HCT116 (cell line): ENCODE measurements at regions not wholly inside any gene's neighbourhood (a gene's known extent, or its start where the extent isn't known, plus 50 kb on each side); places are given as distances from the start of the nearest gene placed in this dataset.

Experiments used
- ATAC-seq: fragments of 200-7000 bp; cut with Tn5 transposase; 2 replicates; pipeline ENCODE4 v1.9.1; 2020; ENCODE audit warnings: mild to moderate bottlenecking, moderate library complexity
- BruUV-seq: library from RNA; stranded (reverse); fragments of 400-500 nt; replicated peaks from 2 replicates; lab custom pipeline; 2021; lab: Mats Ljungman, UMichigan
- CTCF ChIA-PET: fragments of 300-600 bp; sonication (Branson Sonifier 250); formaldehyde crosslinking; loops from one replicate; lab custom pipeline; 2021; ENCODE audit warnings: antibody characterized with exemption; lab: Charles Lee
- POLR2A ChIA-PET: fragments of 300-600, 350-600 bp; sonication (Branson Sonifier 250); formaldehyde crosslinking; loops from one replicate; lab custom pipeline; 2021; ENCODE audit warnings: antibody characterized with exemption; lab: Charles Lee
- RAD21 ChIA-PET, 2 experiments: fragments of 300-600 bp; sonication (Branson Sonifier 250); formaldehyde crosslinking; loops; one replicate each; lab custom pipeline; 2023; ENCODE audit warnings: low total read pairs in 2 of 2; ENCODE audit not compliant: uncharacterized antibody in 2 of 2, unreplicated experiment in 2 of 2, low non-redundant PET in 1 of 2; lab: Charles Lee
- DNase-seq: peaks from one replicate; pipeline ENCODE4 v3.0.0-alpha.2; 2010; ENCODE audit warnings: low read depth, low spot score
- H2AFZ ChIP-seq: fragments of 200-600 bp; shearing (Covaris generic), sonication (generic); 2 replicates; pipeline ENCODE4 v1.6.1; 2017; ENCODE audit warnings: low read depth, mixed run types, mixed read lengths, antibody characterized with exemption, low read length; ENCODE audit not compliant: poor library complexity, severe bottlenecking
- H3K27ac ChIP-seq: 2 replicates; pipeline ENCODE4 v1.5.1; 2012; ENCODE audit warnings: low read depth, low read length
- H3K27me3 ChIP-seq: fragments of 200-600 bp; sonication (generic); 2 replicates; pipeline ENCODE4 v1.6.1; 2016; ENCODE audit warnings: mixed run types, low read length, mixed read lengths; ENCODE audit not compliant: insufficient read depth
- H3K36me3 ChIP-seq, 2 experiments: fragments of 200-500 bp in 1 of 2; fragments of 200-600 bp in 1 of 2; sonication (Bioruptor generic) in 1 of 2; sonication (generic) in 1 of 2; 2 replicates each; pipeline versions ENCODE4 v1.5.1 to v1.6.1; 2014 to 2016; ENCODE audit warnings: low read length in 2 of 2, inconsistent platforms in 1 of 2, mixed read lengths in 1 of 2, mixed run types in 1 of 2; ENCODE audit not compliant: insufficient read depth in 2 of 2, control insufficient read depth in 1 of 2
- H3K4me1 ChIP-seq, 2 experiments: fragments of 200-600 bp in 1 of 2; sonication (generic) in 1 of 2; 2 replicates each; pipeline versions ENCODE4 v1.5.1 to v1.6.1; 2012 to 2017; ENCODE audit warnings: low read length in 2 of 2, inconsistent platforms in 1 of 2, mild to moderate bottlenecking in 1 of 2, mixed read lengths in 1 of 2, mixed run types in 1 of 2, moderate library complexity in 1 of 2; ENCODE audit not compliant: insufficient read depth in 2 of 2, control insufficient read depth in 1 of 2
- H3K4me2 ChIP-seq: fragments of 200-600 bp; sonication (generic); 2 replicates; pipeline ENCODE4 v1.6.1; 2017; ENCODE audit warnings: mixed run types, low read length, mixed read lengths
- H3K4me3 ChIP-seq, 2 experiments: fragments of 200-600 bp in 1 of 2; sonication (generic) in 1 of 2; replicated peaks in 1 of 2; 2 replicates each; pipeline ENCODE4 v1.5.1; 2011 to 2016; ENCODE audit warnings: low read length in 2 of 2, control low read depth in 1 of 2, low read depth in 1 of 2, mild to moderate bottlenecking in 1 of 2, mixed read lengths in 1 of 2, mixed run types in 1 of 2
- H3K79me2 ChIP-seq: fragments of 200-600 bp; sonication (generic); 2 replicates; pipeline ENCODE4 v1.6.1; 2017; ENCODE audit warnings: mild to moderate bottlenecking, mixed run types, low read length, moderate library complexity, mixed read lengths; ENCODE audit not compliant: insufficient read depth
- H3K9ac ChIP-seq: fragments of 200-600 bp; sonication (generic); 2 replicates; pipeline ENCODE4 v1.6.1; 2016; ENCODE audit warnings: low read length, mixed read lengths
- H3K9me2 ChIP-seq: fragments of 200-600 bp; sonication (generic), shearing (Covaris generic); 2 replicates; pipeline ENCODE4 v1.6.1; 2017; ENCODE audit warnings: mixed run types, mild to moderate bottlenecking, moderate library complexity; ENCODE audit not compliant: insufficient read depth
- H3K9me3 ChIP-seq, 2 experiments: fragments of 200-500 bp in 1 of 2; fragments of 200-600 bp in 1 of 2; sonication (Bioruptor generic) in 1 of 2; sonication (generic) in 1 of 2; 2 replicates each; pipeline ENCODE4 v1.6.1; 2014 to 2017; ENCODE audit warnings: low read length in 2 of 2, mixed read lengths in 2 of 2, inconsistent platforms in 1 of 2, low read depth in 1 of 2, mild to moderate bottlenecking in 1 of 2, mixed run types in 1 of 2, moderate library complexity in 1 of 2; ENCODE audit not compliant: control insufficient read depth in 1 of 2, insufficient read depth in 1 of 2
- H4K20me1 ChIP-seq: fragments of 200-600 bp; sonication (generic), shearing (Covaris generic); 2 replicates; pipeline ENCODE4 v1.6.1; 2017; ENCODE audit warnings: mixed run types, mild to moderate bottlenecking, moderate library complexity; ENCODE audit not compliant: insufficient read depth
- CBX3 ChIP-seq: IDR thresholded peaks from 2 replicates; pipeline ENCODE4 v1.6.1; 2012; ENCODE audit warnings: low read depth
- CEBPB ChIP-seq: IDR thresholded peaks from 2 replicates; pipeline ENCODE4 v1.6.1; 2012; ENCODE audit warnings: low read depth
- EZH2phosphoT487 ChIP-seq: fragments of 200-600 bp; IDR thresholded peaks from 2 replicates; pipeline ENCODE4 v1.6.1; 2018; ENCODE audit warnings: antibody characterized with exemption, borderline replicate concordance
- FOSL1 ChIP-seq: IDR thresholded peaks from 2 replicates; pipeline ENCODE4 v1.6.1; 2012; ENCODE audit warnings: low read depth
- JUND ChIP-seq: IDR thresholded peaks from 2 replicates; pipeline ENCODE4 v1.6.1; 2012
- RAD21 ChIP-seq: IDR thresholded peaks from 2 replicates; pipeline ENCODE4 v1.6.1; 2012; ENCODE audit warnings: low read depth, mild to moderate bottlenecking
- SIN3A ChIP-seq: IDR thresholded peaks from 2 replicates; pipeline ENCODE4 v1.6.1; 2012; ENCODE audit warnings: low read depth
- TCF7L2 ChIP-seq: IDR thresholded peaks from 2 replicates; pipeline ENCODE4 v1.7.0; 2011; ENCODE audit warnings: borderline replicate concordance, inconsistent platforms; ENCODE audit not compliant: insufficient read depth, insufficient read length; ENCODE audit errors: extremely low read depth
- YY1 ChIP-seq: IDR thresholded peaks from 2 replicates; pipeline ENCODE4 v1.6.1; 2011; ENCODE audit warnings: low read length, low read depth, moderate library complexity, mild to moderate bottlenecking; ENCODE audit not compliant: insufficient replicate concordance; ENCODE audit errors: extremely low read depth
- ZFX ChIP-seq: fragments of 450-650 bp; IDR thresholded peaks from 2 replicates; pipeline ENCODE4 v1.6.1; 2017
- ZNF274 ChIP-seq: fragments of 200-500 bp; sonication (Bioruptor generic); IDR thresholded peaks from 2 replicates; pipeline ENCODE4 v1.6.1; 2014; ENCODE audit warnings: mild to moderate bottlenecking, low read depth, low read length, inconsistent platforms
- intact Hi-C: fragments of 100-400 bp; cut with micrococcal nuclease; formaldehyde crosslinking; loops from 2 replicates; pipeline ENCODE4 v1.10.0; 2022
- TF ChIP-seq, protein P1 (sequence below): IDR thresholded peaks from 2 replicates; pipeline ENCODE4 v1.6.1; 2012; ENCODE audit warnings: low read depth
- TF ChIP-seq, protein P2 (sequence below): IDR thresholded peaks from 2 replicates; pipeline ENCODE4 v1.6.1; 2012
- TF ChIP-seq, protein P3 (sequence below): IDR thresholded peaks from 2 replicates; pipeline ENCODE4 v1.6.1; 2011; ENCODE audit warnings: mild to moderate bottlenecking, low read length, moderate library complexity; ENCODE audit not compliant: insufficient replicate concordance; ENCODE audit errors: extremely low read depth

DNA sequence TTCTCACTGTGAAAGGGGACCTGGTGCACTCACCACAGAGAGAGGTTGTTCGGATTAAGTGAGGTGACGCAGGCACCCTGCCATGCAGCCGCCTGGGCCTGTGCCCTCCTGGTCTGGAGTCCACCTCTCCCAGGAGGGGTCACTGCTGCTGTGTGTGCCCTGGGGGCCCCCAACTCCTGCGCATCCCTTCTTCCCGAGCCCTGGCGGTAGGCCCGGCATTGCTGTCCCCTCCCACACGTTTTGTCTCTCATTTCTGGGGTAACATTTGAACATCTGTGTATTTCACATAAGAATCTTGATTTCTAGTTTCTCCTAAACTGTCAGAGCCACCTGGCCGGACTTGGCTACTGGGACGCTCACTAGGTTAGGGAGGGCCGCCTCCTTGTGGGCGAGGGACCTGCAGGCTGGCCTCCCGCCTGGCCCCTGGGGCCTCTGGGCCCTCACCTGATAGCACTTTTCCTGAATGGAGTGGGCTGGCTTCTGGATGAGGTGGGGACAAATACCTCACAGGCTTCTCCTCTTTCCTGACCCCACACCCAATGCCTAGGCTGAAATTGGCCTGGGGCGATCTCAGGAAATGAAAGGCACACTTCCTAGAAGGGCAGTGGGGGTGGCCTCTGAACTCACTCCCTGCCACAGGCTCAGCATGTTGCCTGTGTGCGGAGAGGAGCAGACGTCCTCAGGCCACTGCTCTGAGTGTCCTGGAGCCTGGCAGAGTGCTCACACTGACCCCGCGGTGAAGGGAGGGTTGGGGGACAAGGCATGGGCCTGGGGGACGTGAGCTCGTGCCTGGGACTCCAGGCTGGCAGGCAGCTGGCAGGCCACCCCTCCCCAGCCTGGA is 104.2 kb upstream of the PRR23E start:
- Histone ChIP-seq H3K9me3 (no peaks in the 10 kb centered on the region), H3K4me3 (no peak overlapping the region), H2AFZ (no peak overlapping the region), H3K27me3 (no peaks in the 10 kb centered on the region), H3K4me2 (no peak overlapping the region), H4K20me1 (no peaks in the 10 kb centered on the region), H3K4me1 (peaks cover 0 to 3% of the 10 kb centered on the region in 2 experiments; a peak in 2 of 4 replicates), H3K9me2 (no peaks in the 10 kb centered on the region), H3K36me3 (no peaks in the 10 kb centered on the region), H3K9ac (no peak overlapping the region), H3K27ac (no peak overlapping the region), H3K79me2 (no peaks in the 10 kb centered on the region)
- DNase-seq, result no peak
- ChIA-PET RAD21 (no interaction called here), POLR2A (no interaction called here), CTCF (no interaction called here)
- no peak for ATAC-seq
- intact Hi-C loops, result no loop called here
- no TSS peak for BruUV-seq
- TF ChIP-seq SIN3A (no peak), CBX3 (no peak), TCF7L2 (no peak), ZNF274 (no peak), FOSL1 (no peak), CEBPB (no peak), YY1 (no peak), ZFX (no peak), JUND (no peak), RAD21 (no peak), EZH2phosphoT487 (no peak)
- TF ChIP-seq, protein P1, sequence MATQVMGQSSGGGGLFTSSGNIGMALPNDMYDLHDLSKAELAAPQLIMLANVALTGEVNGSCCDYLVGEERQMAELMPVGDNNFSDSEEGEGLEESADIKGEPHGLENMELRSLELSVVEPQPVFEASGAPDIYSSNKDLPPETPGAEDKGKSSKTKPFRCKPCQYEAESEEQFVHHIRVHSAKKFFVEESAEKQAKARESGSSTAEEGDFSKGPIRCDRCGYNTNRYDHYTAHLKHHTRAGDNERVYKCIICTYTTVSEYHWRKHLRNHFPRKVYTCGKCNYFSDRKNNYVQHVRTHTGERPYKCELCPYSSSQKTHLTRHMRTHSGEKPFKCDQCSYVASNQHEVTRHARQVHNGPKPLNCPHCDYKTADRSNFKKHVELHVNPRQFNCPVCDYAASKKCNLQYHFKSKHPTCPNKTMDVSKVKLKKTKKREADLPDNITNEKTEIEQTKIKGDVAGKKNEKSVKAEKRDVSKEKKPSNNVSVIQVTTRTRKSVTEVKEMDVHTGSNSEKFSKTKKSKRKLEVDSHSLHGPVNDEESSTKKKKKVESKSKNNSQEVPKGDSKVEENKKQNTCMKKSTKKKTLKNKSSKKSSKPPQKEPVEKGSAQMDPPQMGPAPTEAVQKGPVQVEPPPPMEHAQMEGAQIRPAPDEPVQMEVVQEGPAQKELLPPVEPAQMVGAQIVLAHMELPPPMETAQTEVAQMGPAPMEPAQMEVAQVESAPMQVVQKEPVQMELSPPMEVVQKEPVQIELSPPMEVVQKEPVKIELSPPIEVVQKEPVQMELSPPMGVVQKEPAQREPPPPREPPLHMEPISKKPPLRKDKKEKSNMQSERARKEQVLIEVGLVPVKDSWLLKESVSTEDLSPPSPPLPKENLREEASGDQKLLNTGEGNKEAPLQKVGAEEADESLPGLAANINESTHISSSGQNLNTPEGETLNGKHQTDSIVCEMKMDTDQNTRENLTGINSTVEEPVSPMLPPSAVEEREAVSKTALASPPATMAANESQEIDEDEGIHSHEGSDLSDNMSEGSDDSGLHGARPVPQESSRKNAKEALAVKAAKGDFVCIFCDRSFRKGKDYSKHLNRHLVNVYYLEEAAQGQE, result no peak
- TF ChIP-seq, protein P2, sequence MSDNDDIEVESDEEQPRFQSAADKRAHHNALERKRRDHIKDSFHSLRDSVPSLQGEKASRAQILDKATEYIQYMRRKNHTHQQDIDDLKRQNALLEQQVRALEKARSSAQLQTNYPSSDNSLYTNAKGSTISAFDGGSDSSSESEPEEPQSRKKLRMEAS, result no peak
- TF ChIP-seq, protein P3, sequence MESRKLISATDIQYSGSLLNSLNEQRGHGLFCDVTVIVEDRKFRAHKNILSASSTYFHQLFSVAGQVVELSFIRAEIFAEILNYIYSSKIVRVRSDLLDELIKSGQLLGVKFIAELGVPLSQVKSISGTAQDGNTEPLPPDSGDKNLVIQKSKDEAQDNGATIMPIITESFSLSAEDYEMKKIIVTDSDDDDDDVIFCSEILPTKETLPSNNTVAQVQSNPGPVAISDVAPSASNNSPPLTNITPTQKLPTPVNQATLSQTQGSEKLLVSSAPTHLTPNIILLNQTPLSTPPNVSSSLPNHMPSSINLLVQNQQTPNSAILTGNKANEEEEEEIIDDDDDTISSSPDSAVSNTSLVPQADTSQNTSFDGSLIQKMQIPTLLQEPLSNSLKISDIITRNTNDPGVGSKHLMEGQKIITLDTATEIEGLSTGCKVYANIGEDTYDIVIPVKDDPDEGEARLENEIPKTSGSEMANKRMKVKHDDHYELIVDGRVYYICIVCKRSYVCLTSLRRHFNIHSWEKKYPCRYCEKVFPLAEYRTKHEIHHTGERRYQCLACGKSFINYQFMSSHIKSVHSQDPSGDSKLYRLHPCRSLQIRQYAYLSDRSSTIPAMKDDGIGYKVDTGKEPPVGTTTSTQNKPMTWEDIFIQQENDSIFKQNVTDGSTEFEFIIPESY, result no peak
